Tibial nerve (tissue), 4 donors: ENCODE measurements at regions not wholly inside any gene's neighbourhood (a gene's known extent, or its start where the extent isn't known, plus 50 kb on each side); places are given as distances from the start of the nearest gene placed in this dataset.

Source experiments
- DNase-seq, 2 donors: peaks; one replicate each; pipeline ENCODE4 v3.0.0-alpha.2; 2019; ENCODE audit warnings: low spot score in 2 of 2
- H3K27ac ChIP-seq, 4 donors: fragments of 200-600 bp; sonication (generic) in 3 of 4; one replicate each; pipeline ENCODE4 v1.5.1; 2017 to 2019; ENCODE audit warnings: mild to moderate bottlenecking in 1 of 4
- H3K27me3 ChIP-seq, 2 donors: fragments of 200-600 bp; sonication (generic) in 1 of 2; one replicate each; pipeline versions ENCODE4 v1.5.1 to v1.6.0; 2017 to 2019
- H3K36me3 ChIP-seq, 3 donors: fragments of 200-600 bp; sonication (generic); one replicate each; pipeline ENCODE4 v1.5.1; 2018 to 2019
- H3K4me1 ChIP-seq, 4 donors: fragments of 200-600 bp; sonication (generic) in 3 of 4; one replicate each; pipeline ENCODE4 v1.5.1; 2017 to 2019
- H3K4me3 ChIP-seq, 4 donors: fragments of 200-600 bp; sonication (generic) in 3 of 4; one replicate each; pipeline ENCODE4 v1.5.1; 2017 to 2019; ENCODE audit warnings: mild to moderate bottlenecking in 1 of 4, moderate library complexity in 1 of 4
- H3K9me3 ChIP-seq, 4 donors: fragments of 200-600 bp; sonication (generic) in 3 of 4; one replicate each; pipeline ENCODE4 v1.5.1; 2017 to 2019
- EP300 ChIP-seq, 2 donors: sonication (generic); formaldehyde crosslinking; IDR thresholded peaks; one replicate each; pipeline ENCODE4 v1.6.1; 2017; ENCODE audit warnings: antibody characterized with exemption in 2 of 2, mild to moderate bottlenecking in 1 of 2
- POLR2A ChIP-seq, 2 donors: fragments of 450-650 bp; IDR thresholded peaks; one replicate each; pipeline ENCODE4 v1.6.1; 2017; ENCODE audit warnings: antibody characterized with exemption in 2 of 2, mild to moderate bottlenecking in 2 of 2, moderate library complexity in 2 of 2
- WGBS, 2 donors: methylation state at CpG; one replicate each; pipeline ENCODE4 v1.1.5; 2018; 5-methylcytosine and 5-hydroxymethylcytosine counted together
- TF ChIP-seq, protein P1 (sequence below), 5 experiments: fragments of 200-600 bp in 3 of 5; fragments of 450-650 bp in 2 of 5; sonication (generic) in 3 of 5; IDR thresholded peaks; one replicate each; pipeline ENCODE4 v1.5.1; 2016 to 2019; ENCODE audit warnings: antibody characterized with exemption in 5 of 5, mild to moderate bottlenecking in 3 of 5, moderate library complexity in 2 of 5

DNA sequence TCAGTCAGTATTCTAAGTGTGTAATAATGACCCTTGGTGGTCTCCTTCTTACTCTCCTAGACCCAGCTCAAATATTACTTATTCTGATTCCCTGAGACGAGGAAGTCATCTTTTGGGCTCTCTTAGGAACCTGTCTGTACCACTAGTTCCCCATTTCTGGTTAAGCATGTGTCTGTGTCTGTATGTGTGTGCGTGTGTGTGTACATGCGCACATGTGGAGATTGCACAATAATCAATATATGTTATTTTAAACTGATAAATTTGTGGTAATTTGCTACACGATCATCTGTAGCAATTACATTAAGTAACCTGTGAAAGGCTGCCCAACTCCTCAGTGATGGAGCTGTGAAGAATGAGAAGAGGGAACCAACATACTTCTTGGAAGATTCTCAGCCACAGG lies 132.2 kb downstream of the ASCL4 start:
- peaks cover 0 to 8% (median 3%) of the 10 kb centered on the region in 4 donors for H3K4me1 ChIP-seq
- no peak for DNase-seq
- H3K9me3 ChIP-seq = no peaks in the 10 kb centered on the region
- no peak overlapping the region for H3K27ac ChIP-seq
- no peaks in the 10 kb centered on the region for H3K36me3 ChIP-seq
- 70 to 73% methylated on average over 4 of the region's 4 CpGs for WGBS, 2 donors
- TF ChIP-seq, protein P1, sequence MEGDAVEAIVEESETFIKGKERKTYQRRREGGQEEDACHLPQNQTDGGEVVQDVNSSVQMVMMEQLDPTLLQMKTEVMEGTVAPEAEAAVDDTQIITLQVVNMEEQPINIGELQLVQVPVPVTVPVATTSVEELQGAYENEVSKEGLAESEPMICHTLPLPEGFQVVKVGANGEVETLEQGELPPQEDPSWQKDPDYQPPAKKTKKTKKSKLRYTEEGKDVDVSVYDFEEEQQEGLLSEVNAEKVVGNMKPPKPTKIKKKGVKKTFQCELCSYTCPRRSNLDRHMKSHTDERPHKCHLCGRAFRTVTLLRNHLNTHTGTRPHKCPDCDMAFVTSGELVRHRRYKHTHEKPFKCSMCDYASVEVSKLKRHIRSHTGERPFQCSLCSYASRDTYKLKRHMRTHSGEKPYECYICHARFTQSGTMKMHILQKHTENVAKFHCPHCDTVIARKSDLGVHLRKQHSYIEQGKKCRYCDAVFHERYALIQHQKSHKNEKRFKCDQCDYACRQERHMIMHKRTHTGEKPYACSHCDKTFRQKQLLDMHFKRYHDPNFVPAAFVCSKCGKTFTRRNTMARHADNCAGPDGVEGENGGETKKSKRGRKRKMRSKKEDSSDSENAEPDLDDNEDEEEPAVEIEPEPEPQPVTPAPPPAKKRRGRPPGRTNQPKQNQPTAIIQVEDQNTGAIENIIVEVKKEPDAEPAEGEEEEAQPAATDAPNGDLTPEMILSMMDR (IDR thresholded peaks at IDR 0.05) = no peak
- TF ChIP-seq POLR2A (IDR thresholded peaks at IDR 0.05) = no peak
- TF ChIP-seq EP300 (IDR thresholded peaks at IDR 0.05) = no peak
- peaks cover 0 to 55% of the 10 kb centered on the region in 2 donors for H3K27me3 ChIP-seq
- H3K4me3 ChIP-seq = no peak overlapping the region

DNA sequence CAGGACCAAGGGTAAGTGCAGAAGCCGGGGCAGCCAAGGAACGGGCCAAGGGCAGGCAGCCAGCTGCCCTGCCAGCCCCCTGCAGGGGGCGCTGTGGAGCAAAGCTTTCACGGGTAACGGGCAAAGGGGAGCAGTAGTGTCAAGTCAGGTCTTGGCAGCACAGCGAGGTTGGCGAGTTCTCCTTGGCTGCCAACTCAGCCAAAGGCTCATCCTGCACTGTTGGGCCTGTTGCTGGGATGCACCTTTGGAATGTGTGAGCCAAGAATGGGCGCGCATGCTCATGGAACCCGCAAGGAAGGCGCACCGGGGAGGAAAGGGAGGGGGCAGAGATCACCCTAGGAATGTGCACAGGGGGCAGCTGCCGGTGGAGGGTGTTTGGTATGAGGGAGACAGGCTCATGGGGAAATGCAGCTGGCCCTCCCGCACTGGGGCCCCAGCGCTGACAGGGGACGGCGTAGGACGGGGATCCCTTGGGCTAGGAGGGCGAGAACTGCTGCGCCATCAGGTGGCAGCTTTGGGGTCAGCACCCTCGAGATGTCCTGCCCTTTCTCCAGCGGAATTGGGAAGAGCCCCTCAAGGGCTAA lies 138.0 kb downstream of the ASCL4 start:
- WGBS, 2 donors = 2 to 5% methylated on average over 22 of the region's 22 CpGs
- DNase-seq = peak in 1 of 2 donors; percentile 18
- H3K9me3 ChIP-seq = no peaks in the 10 kb centered on the region
- peaks cover 0 to 6% (median 0%) of the 10 kb centered on the region in 4 donors for H3K4me1 ChIP-seq
- TF ChIP-seq POLR2A (IDR thresholded peaks at IDR 0.05) (no peak), EP300 (IDR thresholded peaks at IDR 0.05) (no peak)
- TF ChIP-seq, protein P1 (IDR thresholded peaks at IDR 0.05) = peak; percentile 16 to 46 (median 28)
- no peak overlapping the region for H3K27ac ChIP-seq
- H3K36me3 ChIP-seq = no peaks in the 10 kb centered on the region
- peaks cover 0 to 34% of the 10 kb centered on the region in 2 donors for H3K27me3 ChIP-seq
- peak overlapping the region in 1 of 4 donors; percentile 8 for H3K4me3 ChIP-seq

DNA sequence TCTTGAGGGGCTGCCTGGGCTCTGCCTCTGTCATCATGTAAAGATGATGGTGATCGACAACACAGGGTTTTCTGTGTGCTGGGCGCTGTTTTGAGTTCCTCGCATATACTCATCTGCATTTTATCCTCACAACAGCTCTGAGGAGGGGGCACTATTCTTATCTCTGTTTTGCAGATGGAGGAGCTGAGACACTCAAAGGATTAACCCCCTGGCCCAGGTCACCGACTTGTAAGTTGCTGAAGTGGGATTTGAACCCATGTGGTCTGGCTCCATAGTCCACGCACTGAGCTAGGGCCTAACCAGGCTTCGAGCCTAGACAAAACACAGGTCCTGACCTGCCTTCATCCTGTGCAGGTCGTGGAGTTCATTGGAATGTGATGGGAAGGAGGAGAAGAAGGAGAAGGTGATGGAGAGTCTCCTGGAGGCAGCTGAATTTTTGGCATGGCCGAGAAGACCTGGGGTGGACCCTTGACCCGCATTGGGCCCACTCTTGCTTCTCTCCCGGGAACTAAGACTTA lies 140.0 kb downstream of the ASCL4 start:
- TF ChIP-seq POLR2A (IDR thresholded peaks at IDR 0.05) (no peak), EP300 (IDR thresholded peaks at IDR 0.05) (no peak)
- TF ChIP-seq, protein P1 (IDR thresholded peaks at IDR 0.05) = no peak
- Histone ChIP-seq H3K9me3 (no peaks in the 10 kb centered on the region), H3K4me1 (peaks cover 0 to 6% (median 0%) of the 10 kb centered on the region in 4 donors), H3K27me3 (peaks cover 0 to 32% of the 10 kb centered on the region in 2 donors), H3K4me3 (no peak overlapping the region), H3K27ac (no peak overlapping the region), H3K36me3 (no peaks in the 10 kb centered on the region)
- 62 to 64% methylated on average over 10 of the region's 10 CpGs for WGBS, 2 donors
- DNase-seq = no peak

DNA sequence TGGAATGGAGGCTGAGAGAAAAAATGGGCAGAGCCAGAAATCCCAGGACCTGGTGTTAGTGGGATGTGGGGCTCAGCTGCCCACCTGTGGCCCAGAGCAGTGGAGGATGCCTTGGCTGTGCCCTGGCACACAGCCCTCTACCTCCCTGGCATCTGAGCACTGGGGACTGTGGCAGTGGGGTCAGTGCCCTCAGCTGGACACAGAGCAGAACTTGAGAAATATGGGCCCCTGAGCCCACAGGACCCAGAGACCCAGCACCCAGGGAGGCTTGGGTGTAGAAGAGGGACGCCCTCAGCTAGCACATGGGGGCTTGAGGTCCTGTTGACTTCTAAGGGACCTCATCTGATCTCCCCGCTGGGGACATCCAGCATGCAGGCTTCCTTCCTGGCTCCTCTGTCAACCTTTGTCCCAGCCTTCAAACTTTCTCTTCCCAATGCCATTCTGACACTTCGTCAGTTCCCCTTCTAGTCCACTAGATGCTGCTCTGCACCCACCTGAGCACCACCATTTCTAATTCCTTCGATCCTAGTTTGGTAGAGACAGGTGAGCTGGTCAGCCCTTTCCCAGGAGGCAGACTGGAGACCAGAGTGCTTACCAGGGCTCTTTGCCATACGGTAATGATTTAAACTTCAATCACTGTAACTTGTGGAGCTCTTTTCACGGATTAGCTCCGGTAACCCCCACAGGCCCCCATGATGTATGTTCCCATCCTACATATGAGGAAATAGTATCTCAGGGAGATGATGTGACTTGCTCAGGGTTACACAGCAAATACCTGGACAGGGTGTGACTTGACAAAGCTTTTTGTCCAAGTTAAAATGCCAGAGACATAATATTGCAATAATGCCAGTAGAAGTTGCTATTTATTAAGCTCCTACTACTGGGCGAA lies 143.7 kb downstream of the ASCL4 start:
- whole genome bisulfite sequencing, 2 donors = 23% methylated on average over 8 of the region's 8 CpGs
- TF ChIP-seq EP300 (IDR thresholded peaks at IDR 0.05) (no peak), POLR2A (IDR thresholded peaks at IDR 0.05) (no peak)
- TF ChIP-seq, protein P1 (IDR thresholded peaks at IDR 0.05) = peak; percentile 34 to 59 (median 45)
- Histone ChIP-seq H3K27me3 (peaks cover 0 to 18% of the 10 kb centered on the region in 2 donors), H3K27ac (no peak overlapping the region), H3K9me3 (no peaks in the 10 kb centered on the region), H3K4me1 (no peaks in the 10 kb centered on the region), H3K4me3 (no peak overlapping the region), H3K36me3 (no peaks in the 10 kb centered on the region)
- DNase-seq = no peak

DNA sequence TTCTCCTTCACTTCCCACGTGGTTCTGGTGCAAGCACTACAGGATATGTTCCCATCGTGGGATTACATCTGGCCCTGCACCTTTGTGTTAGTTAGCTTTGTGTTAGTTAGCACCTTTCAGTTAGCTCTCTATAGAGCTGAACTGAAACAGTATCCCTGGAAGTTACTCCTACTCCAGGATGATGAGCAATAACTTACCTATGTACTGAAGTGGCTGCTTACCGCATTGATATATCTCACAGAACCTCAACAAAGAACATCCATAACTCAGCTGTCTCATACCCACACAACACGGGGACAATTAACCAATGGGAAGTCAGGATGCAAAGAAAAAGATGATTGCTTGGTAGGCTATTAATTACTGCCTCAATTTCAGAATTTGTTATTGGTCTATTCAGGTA lies 146.6 kb downstream of the ASCL4 start:
- DNase-seq = no peak
- Histone ChIP-seq H3K4me3 (no peak overlapping the region), H3K27ac (no peak overlapping the region), H3K27me3 (peaks cover 0 to 18% of the 10 kb centered on the region in 2 donors), H3K4me1 (no peaks in the 10 kb centered on the region), H3K36me3 (no peaks in the 10 kb centered on the region), H3K9me3 (no peaks in the 10 kb centered on the region)
- TF ChIP-seq POLR2A (IDR thresholded peaks at IDR 0.05) (no peak), EP300 (IDR thresholded peaks at IDR 0.05) (no peak)
- TF ChIP-seq, protein P1 (IDR thresholded peaks at IDR 0.05) = no peak
- 62 to 67% methylated on average over 4 of the region's 4 CpGs for WGBS, 2 donors
